ENCODE measurements at regions not wholly inside any gene's neighbourhood (a gene's known extent, or its start where the extent isn't known, plus 50 kb on each side); places are given as distances from the start of the nearest gene placed in this dataset.

DNA sequence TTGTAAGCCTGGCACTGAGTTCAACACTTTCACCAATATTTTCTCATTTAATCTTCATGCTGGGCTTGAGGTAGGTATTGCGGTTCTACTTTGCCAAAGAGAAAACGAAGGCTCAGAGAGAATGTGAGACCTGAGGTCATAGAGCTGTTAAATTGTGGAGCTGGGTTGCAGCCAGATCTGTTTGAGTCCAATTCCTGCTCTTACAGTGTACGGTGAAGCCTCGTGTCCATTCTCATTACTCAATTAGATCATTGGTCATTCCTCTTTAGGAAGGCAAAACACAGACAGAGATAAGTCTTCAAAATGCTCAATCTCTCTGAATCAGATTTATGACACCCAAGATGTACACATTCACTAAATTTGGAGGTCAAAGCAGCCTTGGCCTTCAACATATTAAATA lies 559.0 kb upstream of the DAB1 start:
- POLR2A ChIA-PET = no interaction called here
- ATAC-seq (no peak), FAIRE-seq (no peak), DNase-seq (ENCODE audit: extremely low read depth in 1 of 4, low spot score in 3 of 4) (no peak)
- Histone ChIP-seq H3K4me2 (ENCODE audit: insufficient read depth, low read length) (no peak overlapping the region), H3K79me2 (ENCODE audit: control insufficient read depth, insufficient read depth, low read length) (no peaks in the 10 kb centered on the region), H3K9me3 (replicated peaks; ENCODE audit: control insufficient read depth, insufficient read depth, low read depth, low read length) (no peaks in the 10 kb centered on the region), H3K4me3 (no peak overlapping the region), H3K27ac (ENCODE audit: extremely low read depth, low read depth, low read length) (no peak overlapping the region), H3K9ac (ENCODE audit: insufficient read depth in 1 of 2, low read depth in 2 of 2, low read length in 2 of 2) (no peak overlapping the region), H2AFZ (ENCODE audit: low read depth, low read length) (no peak overlapping the region), H4K20me1 (replicated peaks; ENCODE audit: control insufficient read depth, insufficient read depth, low read length) (no peaks in the 10 kb centered on the region), H3K9me1 (ENCODE audit: control insufficient read depth, insufficient read depth, low read length) (no peaks in the 10 kb centered on the region), H3K27me3 (ENCODE audit: control insufficient read depth in 2 of 2, insufficient read depth in 2 of 2, low read length in 2 of 2) (no peaks in the 10 kb centered on the region), H3K4me1 (replicated peaks in 1 of 2; ENCODE audit: control insufficient read depth in 2 of 2, insufficient read depth in 2 of 2, low read length in 2 of 2) (no peaks in the 10 kb centered on the region), H3K36me3 (ENCODE audit: control insufficient read depth, insufficient read depth, low read length) (no peaks in the 10 kb centered on the region)
- BruUV-seq (replicated peaks) = no TSS peak
- in situ Hi-C loops (cut with MboI) (no loop called here), intact Hi-C loops (cut with micrococcal nuclease) (no loop called here)
- no peak for TF ChIP-seq SRSF3 (IDR thresholded peaks at IDR 0.05; ENCODE audit: insufficient read depth, low read length)
- TF ChIP-seq, protein P1, sequence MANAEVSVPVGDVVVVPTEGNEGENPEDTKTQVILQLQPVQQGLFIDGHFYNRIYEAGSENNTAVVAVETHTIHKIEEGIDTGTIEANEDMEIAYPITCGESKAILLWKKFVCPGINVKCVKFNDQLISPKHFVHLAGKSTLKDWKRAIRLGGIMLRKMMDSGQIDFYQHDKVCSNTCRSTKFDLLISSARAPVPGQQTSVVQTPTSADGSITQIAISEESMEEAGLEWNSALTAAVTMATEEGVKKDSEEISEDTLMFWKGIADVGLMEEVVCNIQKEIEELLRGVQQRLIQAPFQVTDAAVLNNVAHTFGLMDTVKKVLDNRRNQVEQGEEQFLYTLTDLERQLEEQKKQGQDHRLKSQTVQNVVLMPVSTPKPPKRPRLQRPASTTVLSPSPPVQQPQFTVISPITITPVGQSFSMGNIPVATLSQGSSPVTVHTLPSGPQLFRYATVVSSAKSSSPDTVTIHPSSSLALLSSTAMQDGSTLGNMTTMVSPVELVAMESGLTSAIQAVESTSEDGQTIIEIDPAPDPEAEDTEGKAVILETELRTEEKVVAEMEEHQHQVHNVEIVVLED (CRISPR knock-in tag; IDR thresholded peaks at IDR 0.05) = no peak
- CTCF ChIA-PET (ENCODE audit: low intra/inter-chr PET ratio) = no interaction called here
- WGBS (ENCODE audit: insufficient coverage, low coverage, missing lambda C conversion rate) = 2% methylated on average over 4 of the region's 4 CpGs

DNA sequence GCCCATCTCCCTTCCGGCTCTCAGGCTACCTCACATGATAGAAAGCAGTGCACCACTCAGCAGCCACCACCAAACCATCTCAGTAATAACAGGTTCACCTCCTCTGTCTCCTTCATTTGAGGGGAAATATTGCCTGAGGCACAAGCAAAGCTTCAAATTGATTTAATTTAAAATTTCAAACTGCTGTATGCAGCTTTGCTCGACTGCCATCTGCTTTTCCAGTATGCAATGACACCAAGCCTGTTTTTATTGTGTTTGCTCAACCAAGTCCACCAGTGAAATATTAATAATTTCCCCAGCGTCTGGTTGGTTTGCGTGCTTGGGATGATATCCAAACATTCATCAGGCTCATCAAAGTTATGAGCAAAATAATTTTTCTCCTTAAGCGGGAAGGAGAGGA lies 552.4 kb upstream of the DAB1 start:
- Histone ChIP-seq H2AFZ (ENCODE audit: low read depth, low read length) (no peak overlapping the region), H3K27me3 (ENCODE audit: control insufficient read depth in 2 of 2, insufficient read depth in 2 of 2, low read length in 2 of 2) (no peaks in the 10 kb centered on the region), H3K79me2 (ENCODE audit: control insufficient read depth, insufficient read depth, low read length) (no peaks in the 10 kb centered on the region), H3K36me3 (ENCODE audit: control insufficient read depth, insufficient read depth, low read length) (no peaks in the 10 kb centered on the region), H3K9ac (ENCODE audit: insufficient read depth in 1 of 2, low read depth in 2 of 2, low read length in 2 of 2) (no peak overlapping the region), H3K9me3 (replicated peaks; ENCODE audit: control insufficient read depth, insufficient read depth, low read depth, low read length) (no peaks in the 10 kb centered on the region), H3K4me2 (ENCODE audit: insufficient read depth, low read length) (no peak overlapping the region), H4K20me1 (replicated peaks; ENCODE audit: control insufficient read depth, insufficient read depth, low read length) (no peaks in the 10 kb centered on the region), H3K27ac (ENCODE audit: extremely low read depth, low read depth, low read length) (no peak overlapping the region), H3K4me1 (replicated peaks in 1 of 2; ENCODE audit: control insufficient read depth in 2 of 2, insufficient read depth in 2 of 2, low read length in 2 of 2) (no peaks in the 10 kb centered on the region), H3K9me1 (ENCODE audit: control insufficient read depth, insufficient read depth, low read length) (no peaks in the 10 kb centered on the region), H3K4me3 (no peak overlapping the region)
- no peak for FAIRE-seq
- 0% methylated on average over 5 of the region's 5 CpGs for WGBS (ENCODE audit: insufficient coverage, low coverage, missing lambda C conversion rate)
- no peak for ATAC-seq
- CTCF ChIA-PET (ENCODE audit: low intra/inter-chr PET ratio) = no interaction called here
- no TSS peak for BruUV-seq (replicated peaks)
- POLR2A ChIA-PET = interaction anchor here (0.8 to 0.9 kb wide), 2 partner anchors 9 to 12 kb away, joined by 3 read pairs; no protein-coding TSS in a partner anchor
- intact Hi-C loops (cut with micrococcal nuclease) (no loop called here), in situ Hi-C loops (cut with MboI) (no loop called here)
- DNase-seq (ENCODE audit: extremely low read depth in 1 of 4, low spot score in 3 of 4) = no peak
- TF ChIP-seq PHB2 (IDR thresholded peaks at IDR 0.05; ENCODE audit: low read depth) (no peak), CEBPG (CRISPR knock-in tag; IDR thresholded peaks at IDR 0.05) (no peak), CEBPG (tag; conservative IDR thresholded peaks at IDR 0.05 in 1 of 2, IDR thresholded peaks at IDR 0.05 in 1 of 2) (no peak)

All from K562 (cell line).